Lower leg skin (tissue), 4 donors: ENCODE measurements at regions not wholly inside any gene's neighbourhood (a gene's known extent, or its start where the extent isn't known, plus 50 kb on each side); places are given as distances from the start of the nearest gene placed in this dataset.

ENCODE experiments used
- DNase-seq, 2 donors: peaks; one replicate each; pipeline ENCODE4 v3.0.0-alpha.2; 2019; ENCODE audit warnings: low spot score in 2 of 2
- H3K4me3 ChIP-seq: fragments of 200-600 bp; sonication (generic); 2 replicates; pipeline ENCODE4 v1.5.1; 2017; ENCODE audit warnings: mild to moderate bottlenecking, low read depth; ENCODE audit not compliant: poor library complexity, severe bottlenecking
- CTCF ChIP-seq, 3 donors: fragments of 450-650 bp; IDR thresholded peaks; one replicate each; pipeline ENCODE4 v1.5.1; 2016; ENCODE audit warnings: antibody characterized with exemption in 3 of 3, mild to moderate bottlenecking in 3 of 3, moderate library complexity in 2 of 3
- POLR2A ChIP-seq, 2 donors: fragments of 450-650 bp; IDR thresholded peaks; one replicate each; pipeline ENCODE4 v1.6.1; 2016 to 2017; ENCODE audit warnings: antibody characterized with exemption in 2 of 2, mild to moderate bottlenecking in 1 of 2, moderate library complexity in 1 of 2
- WGBS, 2 donors: methylation state at CpG; one replicate each; pipeline ENCODE4 v1.1.5; 2018; 5-methylcytosine and 5-hydroxymethylcytosine counted together
- intact Hi-C: fragments of 100-400 bp; cut with DNase I; formaldehyde crosslinking; loops from one replicate; pipeline ENCODE4 v1.15.0; 2023; ENCODE audit warnings: low total_unique reads

- TF ChIP-seq POLR2A (IDR thresholded peaks at IDR 0.05) (no peak), CTCF (IDR thresholded peaks at IDR 0.05) (no peak)
- WGBS, 2 donors, result 73 to 77% methylated on average over 8 of the region's 8 CpGs
- no peak overlapping the region for H3K4me3 ChIP-seq
- peak in 1 of 2 donors; percentile 64 for DNase-seq
- intact Hi-C loops, result no loop called here
Observed at GRCh38 chr17:77607606-77608005, 350.9 kb upstream of the TNRC6C start.

- TF ChIP-seq CTCF (IDR thresholded peaks at IDR 0.05) (no peak), POLR2A (IDR thresholded peaks at IDR 0.05) (no peak)
- H3K4me3 ChIP-seq, result no peak overlapping the region
- intact Hi-C loops, result no loop called here
- no peak for DNase-seq
- 89 to 90% methylated on average over 10 of the region's 10 CpGs for WGBS, 2 donors
Observed at GRCh38 chr17:77608431-77608830, 350.1 kb upstream of the TNRC6C start.

- no peak overlapping the region for H3K4me3 ChIP-seq
- intact Hi-C loops, result no loop called here
- WGBS, 2 donors, result 55 to 61% methylated on average over 26 of the region's 26 CpGs
- peak in 1 of 2 donors; percentile 87 for DNase-seq
- TF ChIP-seq POLR2A (IDR thresholded peaks at IDR 0.05) (no peak), CTCF (IDR thresholded peaks at IDR 0.05) (no peak)
Observed at GRCh38 chr17:77609553-77610517, 348.7 kb upstream of the TNRC6C start.

- WGBS, 2 donors, result 58 to 67% methylated on average over 5 of the region's 5 CpGs
- intact Hi-C loops, result no loop called here
- no peak overlapping the region for H3K4me3 ChIP-seq
- DNase-seq, result peak in 1 of 2 donors; percentile 68
- TF ChIP-seq CTCF (IDR thresholded peaks at IDR 0.05) (no peak), POLR2A (IDR thresholded peaks at IDR 0.05) (no peak)
Observed at GRCh38 chr17:77610518-77610893, 348.0 kb upstream of the TNRC6C start.

GRCh38 chr17:77610972-77611521, 347.5 kb upstream of the TNRC6C start:
- no peak for TF ChIP-seq POLR2A (IDR thresholded peaks at IDR 0.05)
- no peak for TF ChIP-seq CTCF (IDR thresholded peaks at IDR 0.05)
- intact Hi-C loops, result no loop called here
- no peak for DNase-seq
- 57 to 58% methylated on average over 9 of the region's 9 CpGs for WGBS, 2 donors
- H3K4me3 ChIP-seq, result no peak overlapping the region
